ENCODE measurements at regions not wholly inside any gene's neighbourhood (a gene's known extent, or its start where the extent isn't known, plus 50 kb on each side); places are given as distances from the start of the nearest gene placed in this dataset.

GRCh38 chr4:58739275-58739674, 1629.1 kb upstream of the IGFBP7 start:
- no peak for TF ChIP-seq CTCF (IDR thresholded peaks at IDR 0.05)
- no peak for TF ChIP-seq EP300 (IDR thresholded peaks at IDR 0.05)
